ENCODE measurements at regions not wholly inside any gene's neighbourhood (a gene's known extent, or its start where the extent isn't known, plus 50 kb on each side); places are given as distances from the start of the nearest gene placed in this dataset.

GRCh38 chr21:38995071-38995669, 188.1 kb downstream of the PSMG1 start:
- TF ChIP-seq POLR2AphosphoS5 (IDR thresholded peaks at IDR 0.05; ENCODE audit: borderline replicate concordance, low read depth, low read length), result no peak
- TF ChIP-seq EZH2 (IDR thresholded peaks at IDR 0.05), result no peak
- TF ChIP-seq FOXP2 (optimal IDR thresholded peaks at IDR 0.05; ENCODE audit: control extremely low read depth, extremely low read length, insufficient read depth), result no peak
